HG03196 (cell line): ENCODE measurements at regions not wholly inside any gene's neighbourhood (a gene's known extent, or its start where the extent isn't known, plus 50 kb on each side); places are given as distances from the start of the nearest gene placed in this dataset.

Source experiments
- ATAC-seq: cut with Tn5 transposase; IDR thresholded peaks from one replicate; pipeline ENCODE4 v1.9.1; 2021; ENCODE audit not compliant: unreplicated experiment

- no peak for ATAC-seq
Measured at GRCh38 chr1:81700728-81701470, 99.8 kb upstream of the ADGRL2 start.

DNA sequence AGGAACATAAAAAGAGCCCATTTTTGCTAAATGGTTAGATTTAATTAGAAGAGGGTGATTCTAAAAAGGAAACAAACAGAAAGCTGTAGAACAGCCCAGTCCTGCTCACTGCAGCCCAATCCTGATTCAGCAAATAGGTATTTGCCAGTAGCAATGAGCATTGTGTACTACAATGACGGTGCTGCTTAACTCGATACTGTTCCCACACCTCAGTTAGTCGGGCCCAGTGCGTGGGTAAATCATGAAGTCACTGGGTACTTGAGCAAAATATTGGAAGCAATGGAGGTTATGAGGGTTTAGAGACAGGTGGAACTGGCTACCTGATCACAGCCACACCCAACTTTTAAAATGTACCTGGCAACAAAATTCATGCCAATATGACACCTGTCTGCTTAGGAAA is 101.5 kb upstream of the ADGRL2 start:
- ATAC-seq = no peak

DNA sequence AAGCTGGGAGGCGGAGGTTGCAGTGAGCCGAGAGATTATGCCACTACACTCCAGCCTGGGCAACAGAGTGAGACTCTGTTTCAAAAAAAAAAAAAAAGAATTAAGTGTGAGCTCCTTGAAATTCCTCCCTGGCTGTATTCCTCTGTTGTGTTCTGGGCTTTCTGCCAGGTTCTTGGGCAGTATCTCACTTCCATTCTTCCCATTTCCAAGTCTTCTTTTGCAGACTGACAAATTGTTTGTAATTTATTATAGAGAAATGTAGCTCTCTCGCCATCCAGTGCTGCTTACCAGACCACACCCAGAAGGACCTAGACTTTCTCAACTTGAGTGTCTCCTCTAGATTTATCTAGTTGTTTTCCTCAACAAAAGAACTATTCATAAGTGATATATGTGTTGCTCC is 105.0 kb upstream of the ADGRL2 start:
- ATAC-seq = no peak

- no peak for ATAC-seq
Measured at GRCh38 chr1:81693316-81693715, 107.4 kb upstream of the ADGRL2 start.

- ATAC-seq = no peak
Measured at GRCh38 chr1:81690676-81691453, 109.9 kb upstream of the ADGRL2 start.

GRCh38 chr1:81689531-81689941 is 111.2 kb upstream of the ADGRL2 start:
- ATAC-seq = no peak

DNA sequence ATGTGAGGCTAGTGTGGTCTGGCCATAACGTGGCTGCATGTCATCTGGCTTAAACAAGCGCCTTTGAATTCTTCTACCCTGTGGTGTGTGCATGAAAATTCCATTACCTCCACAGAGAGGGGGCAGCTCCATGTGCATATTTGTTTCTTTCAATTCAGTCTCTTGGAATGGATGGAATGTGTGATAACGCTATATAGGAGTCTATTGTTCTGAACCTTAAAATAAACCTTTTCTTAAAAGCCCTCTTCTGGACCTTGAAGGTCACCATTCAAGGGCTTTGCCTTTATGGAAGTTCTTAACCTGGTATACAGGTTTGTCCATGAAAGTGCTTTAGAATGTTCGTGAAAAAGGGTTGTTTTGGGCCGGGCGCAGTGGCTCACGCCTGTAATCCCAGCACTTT is 118.2 kb upstream of the ADGRL2 start:
- no peak for ATAC-seq

DNA sequence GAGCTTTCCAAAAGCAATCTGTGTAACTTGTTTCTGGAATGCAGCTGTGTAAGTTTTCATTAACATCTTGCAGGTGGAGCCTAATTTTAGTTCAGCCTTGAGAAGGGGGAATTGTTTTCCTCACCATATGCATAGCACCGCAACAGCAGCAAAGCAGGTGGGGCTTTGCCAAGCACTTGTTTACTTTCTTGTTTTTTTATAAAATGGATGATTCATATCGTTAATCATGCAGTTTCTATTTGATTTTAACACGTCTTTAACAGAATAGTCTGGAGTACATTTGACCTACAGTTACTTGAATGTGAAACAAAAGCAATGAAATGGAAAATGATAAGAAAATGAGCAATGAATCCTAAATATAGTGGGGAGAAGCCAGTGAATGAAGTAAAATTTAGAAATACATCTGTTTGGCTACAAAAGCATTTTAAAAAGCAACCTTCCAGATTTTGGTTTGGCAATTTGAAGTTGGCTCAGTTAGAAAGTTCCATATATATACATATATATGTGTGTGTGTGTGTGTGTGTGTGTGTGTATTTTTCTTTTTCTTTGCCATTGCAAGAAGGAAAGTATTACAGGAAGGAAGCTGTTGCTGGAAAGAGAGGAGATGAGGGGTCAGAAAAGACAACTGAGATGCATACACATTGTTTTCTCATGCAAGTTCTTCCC is 119.0 kb upstream of the ADGRL2 start:
- ATAC-seq = no peak

- no peak for ATAC-seq
Measured at GRCh38 chr1:81681114-81681513, 119.6 kb upstream of the ADGRL2 start.

DNA sequence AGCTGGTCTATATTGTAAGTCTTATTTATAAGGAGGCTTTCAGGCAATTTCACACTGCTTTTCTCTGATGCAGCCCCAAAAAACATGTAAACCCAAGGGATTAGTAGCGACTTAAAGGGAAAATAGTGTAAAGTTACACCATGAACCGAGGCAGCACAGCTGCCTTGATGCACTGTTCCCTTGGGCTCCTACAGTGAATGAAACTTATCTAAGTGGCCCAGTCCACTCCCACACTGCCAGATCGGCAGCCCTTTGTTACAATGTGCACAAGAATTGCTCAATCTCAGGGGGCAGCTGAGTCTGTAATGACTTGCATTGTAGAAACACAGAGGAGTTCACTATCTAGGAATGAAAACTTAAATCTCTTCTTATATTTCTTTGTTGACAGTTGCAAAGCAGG is 120.8 kb upstream of the ADGRL2 start:
- ATAC-seq = no peak

- ATAC-seq = no peak
Measured at GRCh38 chr1:81678779-81679178, 122.0 kb upstream of the ADGRL2 start.

GRCh38 chr1:81672766-81673165 is 128.0 kb upstream of the ADGRL2 start:
- no peak for ATAC-seq

- ATAC-seq = no peak
Measured at GRCh38 chr1:81671038-81671437, 129.7 kb upstream of the ADGRL2 start.

- no peak for ATAC-seq
Measured at GRCh38 chr1:81670286-81670685, 130.4 kb upstream of the ADGRL2 start.

DNA sequence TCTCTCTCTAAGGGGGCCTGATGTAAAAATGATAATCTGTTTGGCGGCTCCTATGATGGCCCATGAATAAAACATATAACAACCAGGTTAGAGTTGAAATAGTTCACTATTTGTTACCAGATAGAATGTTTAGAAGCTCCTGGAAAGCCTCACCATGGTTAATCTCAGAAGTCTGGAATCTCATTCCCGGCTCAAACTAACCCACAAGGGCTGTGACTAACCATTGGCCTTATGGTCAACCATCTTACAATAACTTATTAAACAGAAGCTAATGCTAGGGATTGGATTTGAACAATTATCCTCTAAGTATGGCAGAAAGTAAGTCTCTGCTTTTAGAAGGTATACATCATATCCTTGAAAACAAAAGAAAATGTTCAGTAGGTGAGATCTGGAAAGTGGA is 134.1 kb upstream of the ADGRL2 start:
- ATAC-seq = no peak

GRCh38 chr1:81664341-81664740 is 136.4 kb upstream of the ADGRL2 start:
- no peak for ATAC-seq

DNA sequence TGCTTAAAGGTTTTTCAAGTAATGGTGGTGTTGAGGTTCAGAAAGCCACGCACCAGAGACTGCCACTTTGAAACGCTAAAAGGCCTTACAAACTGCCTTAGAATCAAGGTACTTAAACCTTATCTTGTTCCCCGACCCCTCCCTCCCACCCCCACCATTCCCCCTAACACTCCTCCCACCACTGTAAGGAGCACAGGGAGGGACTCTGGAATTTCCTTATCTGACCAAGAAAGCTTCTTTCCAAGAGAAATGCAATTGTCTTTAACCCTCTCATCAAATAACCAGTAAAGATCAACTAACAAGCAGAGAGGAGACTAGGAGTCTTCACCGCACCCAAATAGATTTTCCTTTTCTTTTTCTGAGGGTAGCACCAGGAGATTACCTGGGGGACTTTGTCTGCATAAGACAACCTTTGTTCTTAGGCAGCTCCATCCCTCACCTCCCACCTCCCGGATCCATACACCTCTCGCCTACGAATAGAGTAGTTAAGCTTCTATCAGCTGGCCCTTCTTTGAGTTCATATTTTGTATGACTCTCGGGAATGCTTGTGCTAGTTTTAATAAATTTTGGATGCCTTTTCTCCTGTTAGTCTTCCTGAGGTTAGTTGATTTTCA is 137.7 kb upstream of the ADGRL2 start:
- no peak for ATAC-seq

DNA sequence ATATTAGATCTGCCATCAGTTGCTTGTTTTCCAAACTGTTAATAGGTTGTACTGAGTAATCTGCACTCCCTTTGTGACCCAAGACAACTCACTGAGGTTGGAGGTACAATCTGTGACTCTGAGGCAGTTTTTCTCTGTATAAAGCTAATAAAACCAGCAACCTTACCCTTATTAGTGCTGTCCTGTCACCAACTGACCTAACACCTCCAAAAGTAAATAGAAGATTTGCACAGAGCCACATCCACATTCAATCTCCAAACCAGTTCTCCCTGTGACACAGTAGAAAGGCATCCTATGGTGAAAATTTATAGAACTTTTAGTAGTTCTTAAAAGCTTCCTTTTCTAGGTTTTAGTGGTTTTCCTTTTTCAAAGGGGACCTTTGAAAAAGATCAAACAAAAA is 140.4 kb upstream of the ADGRL2 start:
- no peak for ATAC-seq

DNA sequence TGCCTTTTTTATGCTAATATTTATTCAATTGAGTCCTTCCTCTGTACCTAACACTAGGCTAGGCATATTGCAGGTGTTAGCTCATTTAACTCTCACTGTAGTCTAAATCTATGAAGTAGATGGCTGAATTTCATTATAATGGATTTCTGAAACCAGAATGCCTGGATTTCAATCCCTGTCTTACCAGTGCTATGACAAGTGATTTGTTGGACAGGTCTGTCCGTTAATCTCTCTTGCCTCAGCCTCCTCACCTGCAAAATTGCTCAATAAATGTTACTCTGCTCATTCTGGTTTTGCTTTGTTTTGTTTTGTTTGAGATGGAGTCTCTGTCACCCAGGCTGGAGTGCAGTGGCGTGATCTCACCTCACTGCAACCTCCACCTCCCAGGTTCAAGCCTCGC is 146.1 kb upstream of the ADGRL2 start:
- no peak for ATAC-seq

DNA sequence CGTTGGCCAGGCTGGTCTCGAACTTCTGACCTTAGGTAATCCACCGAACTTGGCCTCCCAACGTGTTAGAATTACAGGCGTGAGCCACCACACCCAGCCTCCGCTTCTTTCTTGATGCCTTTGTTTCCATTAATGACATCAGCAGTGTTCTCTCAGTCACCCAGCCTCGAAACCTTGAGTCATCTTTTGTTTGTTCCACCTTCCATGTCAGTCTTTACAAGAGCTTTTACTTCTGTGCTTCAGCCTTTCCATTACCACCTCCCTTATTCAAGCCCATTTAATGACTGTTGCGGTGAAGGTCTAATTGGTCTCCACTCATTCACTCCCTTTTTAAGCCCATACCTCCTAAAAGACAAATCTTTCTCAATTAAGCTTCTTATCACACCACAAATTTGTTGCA is 146.6 kb upstream of the ADGRL2 start:
- no peak for ATAC-seq

DNA sequence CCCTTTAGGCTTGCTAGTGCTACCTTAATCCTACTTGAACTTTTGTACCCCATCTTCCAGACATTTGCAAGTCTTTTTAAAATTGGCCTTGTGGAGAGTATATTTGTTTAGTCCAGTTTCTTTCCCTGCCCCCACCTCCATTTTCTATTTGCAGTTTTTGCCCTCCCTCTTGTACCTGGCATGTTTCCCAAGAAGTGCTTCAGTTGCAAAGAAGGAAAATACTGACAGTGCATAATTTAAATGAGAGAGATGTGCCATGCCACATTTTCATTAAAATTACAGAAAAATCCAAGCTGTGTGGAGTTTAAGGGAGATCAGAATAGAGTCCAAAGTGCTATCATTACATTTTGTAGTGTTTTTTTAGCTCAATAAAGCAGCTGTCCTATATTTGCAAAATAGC is 150.0 kb upstream of the ADGRL2 start:
- ATAC-seq = no peak

GRCh38 chr1:81635816-81636215 is 164.9 kb upstream of the ADGRL2 start:
- ATAC-seq = no peak
